ENCODE measurements at regions not wholly inside any gene's neighbourhood (a gene's known extent, or its start where the extent isn't known, plus 50 kb on each side); places are given as distances from the start of the nearest gene placed in this dataset.

DNA sequence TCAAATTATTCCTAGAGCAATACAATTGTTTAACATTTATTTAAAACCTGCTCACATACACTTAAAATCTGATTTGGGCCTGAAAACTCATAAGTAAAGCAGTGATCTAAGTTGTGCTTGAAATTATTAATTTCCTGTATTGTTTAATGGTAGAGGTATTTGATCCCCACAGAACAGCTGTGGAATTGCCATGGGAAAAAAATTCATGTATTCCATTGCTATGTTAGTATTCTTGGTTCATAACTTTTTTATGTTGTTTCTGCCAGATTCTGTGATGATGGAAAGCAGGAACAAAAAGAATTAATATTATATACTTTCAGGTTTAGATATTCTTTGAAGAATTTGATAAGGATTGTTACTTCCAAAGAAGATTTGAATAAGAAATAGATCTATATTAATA is 831.5 kb upstream of the NR2F2 start:
- TF ChIP-seq, protein P1, sequence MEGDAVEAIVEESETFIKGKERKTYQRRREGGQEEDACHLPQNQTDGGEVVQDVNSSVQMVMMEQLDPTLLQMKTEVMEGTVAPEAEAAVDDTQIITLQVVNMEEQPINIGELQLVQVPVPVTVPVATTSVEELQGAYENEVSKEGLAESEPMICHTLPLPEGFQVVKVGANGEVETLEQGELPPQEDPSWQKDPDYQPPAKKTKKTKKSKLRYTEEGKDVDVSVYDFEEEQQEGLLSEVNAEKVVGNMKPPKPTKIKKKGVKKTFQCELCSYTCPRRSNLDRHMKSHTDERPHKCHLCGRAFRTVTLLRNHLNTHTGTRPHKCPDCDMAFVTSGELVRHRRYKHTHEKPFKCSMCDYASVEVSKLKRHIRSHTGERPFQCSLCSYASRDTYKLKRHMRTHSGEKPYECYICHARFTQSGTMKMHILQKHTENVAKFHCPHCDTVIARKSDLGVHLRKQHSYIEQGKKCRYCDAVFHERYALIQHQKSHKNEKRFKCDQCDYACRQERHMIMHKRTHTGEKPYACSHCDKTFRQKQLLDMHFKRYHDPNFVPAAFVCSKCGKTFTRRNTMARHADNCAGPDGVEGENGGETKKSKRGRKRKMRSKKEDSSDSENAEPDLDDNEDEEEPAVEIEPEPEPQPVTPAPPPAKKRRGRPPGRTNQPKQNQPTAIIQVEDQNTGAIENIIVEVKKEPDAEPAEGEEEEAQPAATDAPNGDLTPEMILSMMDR (IDR thresholded peaks at IDR 0.05), result no peak
- no peak for TF ChIP-seq POLR2A (IDR thresholded peaks at IDR 0.05)

Measured in body of pancreas (tissue), 4 donors.